ENCODE measurements at regions not wholly inside any gene's neighbourhood (a gene's known extent, or its start where the extent isn't known, plus 50 kb on each side); places are given as distances from the start of the nearest gene placed in this dataset.

DNA sequence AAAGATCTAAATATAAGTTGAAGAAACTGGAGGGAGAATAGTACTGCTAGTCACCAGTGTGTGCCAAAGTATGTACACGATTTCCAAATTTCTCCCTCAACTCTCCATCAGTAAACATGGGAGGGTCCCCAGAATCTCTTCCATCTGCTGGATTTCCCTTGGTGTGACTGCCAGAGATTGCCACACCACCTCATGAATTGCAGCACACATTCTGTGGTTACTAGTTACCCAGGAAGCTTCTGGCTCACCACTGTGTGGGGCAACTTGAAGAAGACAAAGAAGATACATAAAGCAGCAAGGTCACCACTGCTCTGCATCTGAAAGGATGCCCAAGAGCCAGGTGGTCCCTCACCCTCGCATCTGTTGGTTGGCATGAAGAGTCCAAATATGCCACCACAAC, 191.7 kb upstream of the ESRRG start:
- no peak for TF ChIP-seq POLR2A (IDR thresholded peaks at IDR 0.05)
- TF ChIP-seq, protein P1, sequence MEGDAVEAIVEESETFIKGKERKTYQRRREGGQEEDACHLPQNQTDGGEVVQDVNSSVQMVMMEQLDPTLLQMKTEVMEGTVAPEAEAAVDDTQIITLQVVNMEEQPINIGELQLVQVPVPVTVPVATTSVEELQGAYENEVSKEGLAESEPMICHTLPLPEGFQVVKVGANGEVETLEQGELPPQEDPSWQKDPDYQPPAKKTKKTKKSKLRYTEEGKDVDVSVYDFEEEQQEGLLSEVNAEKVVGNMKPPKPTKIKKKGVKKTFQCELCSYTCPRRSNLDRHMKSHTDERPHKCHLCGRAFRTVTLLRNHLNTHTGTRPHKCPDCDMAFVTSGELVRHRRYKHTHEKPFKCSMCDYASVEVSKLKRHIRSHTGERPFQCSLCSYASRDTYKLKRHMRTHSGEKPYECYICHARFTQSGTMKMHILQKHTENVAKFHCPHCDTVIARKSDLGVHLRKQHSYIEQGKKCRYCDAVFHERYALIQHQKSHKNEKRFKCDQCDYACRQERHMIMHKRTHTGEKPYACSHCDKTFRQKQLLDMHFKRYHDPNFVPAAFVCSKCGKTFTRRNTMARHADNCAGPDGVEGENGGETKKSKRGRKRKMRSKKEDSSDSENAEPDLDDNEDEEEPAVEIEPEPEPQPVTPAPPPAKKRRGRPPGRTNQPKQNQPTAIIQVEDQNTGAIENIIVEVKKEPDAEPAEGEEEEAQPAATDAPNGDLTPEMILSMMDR (IDR thresholded peaks at IDR 0.05), result no peak

Measured in adrenal gland (tissue), 5 donors.